ENCODE measurements at regions not wholly inside any gene's neighbourhood (a gene's known extent, or its start where the extent isn't known, plus 50 kb on each side); places are given as distances from the start of the nearest gene placed in this dataset.

GRCh38 chr3:96039632-96040031 lies 774.8 kb upstream of the EPHA6 start:
- TF ChIP-seq TP53 (CRISPR knock-in tag; IDR thresholded peaks at IDR 0.05) (no peak), KAT7 (CRISPR knock-in tag; IDR thresholded peaks at IDR 0.05; ENCODE audit: borderline replicate concordance) (no peak), IRF2 (CRISPR knock-in tag; IDR thresholded peaks at IDR 0.05; ENCODE audit: borderline replicate concordance, low read depth) (no peak), E2F4 (CRISPR knock-in tag; IDR thresholded peaks at IDR 0.05; ENCODE audit: borderline replicate concordance, low read depth) (no peak), SP1 (CRISPR knock-in tag; conservative IDR thresholded peaks at IDR 0.05) (no peak)

Measured in WTC11 (cell line).